NCI-H524 (cell line): ENCODE measurements at regions not wholly inside any gene's neighbourhood (a gene's known extent, or its start where the extent isn't known, plus 50 kb on each side); places are given as distances from the start of the nearest gene placed in this dataset.
A peak's percentile ranks its signal among the peaks of the same experiment; 100 is the strongest.
"Not testable (repeated sequence)": the region's sequence is repeated elsewhere in the genome, so short reads cannot be mapped to it uniquely, and the experiment has no call there.

Source experiments
- DNase-seq, 2 experiments: peaks; one replicate each; lab custom pipeline; 2025; lab: John Stamatoyannopoulos, UW

DNA sequence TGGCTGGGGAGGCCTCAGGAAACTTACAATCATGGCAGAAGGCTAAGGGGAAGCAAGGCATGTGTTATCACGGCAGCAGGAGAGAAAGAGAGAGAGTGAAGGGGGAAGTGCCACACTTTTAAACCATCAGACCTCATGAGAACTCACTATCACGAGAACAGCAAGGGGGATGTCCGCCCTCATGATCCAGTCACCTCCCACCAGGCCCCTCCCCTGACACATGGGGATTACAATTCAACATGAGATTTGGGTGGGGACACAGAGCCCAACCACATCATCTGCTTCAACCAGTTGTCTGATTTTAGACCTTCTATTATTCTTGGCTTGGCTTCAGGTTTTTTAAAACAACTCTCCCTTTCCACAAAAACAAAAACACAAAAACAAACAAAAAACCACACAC, 93.7 kb upstream of the BASP1 start:
- not testable (repeated sequence) for DNase-seq

DNA sequence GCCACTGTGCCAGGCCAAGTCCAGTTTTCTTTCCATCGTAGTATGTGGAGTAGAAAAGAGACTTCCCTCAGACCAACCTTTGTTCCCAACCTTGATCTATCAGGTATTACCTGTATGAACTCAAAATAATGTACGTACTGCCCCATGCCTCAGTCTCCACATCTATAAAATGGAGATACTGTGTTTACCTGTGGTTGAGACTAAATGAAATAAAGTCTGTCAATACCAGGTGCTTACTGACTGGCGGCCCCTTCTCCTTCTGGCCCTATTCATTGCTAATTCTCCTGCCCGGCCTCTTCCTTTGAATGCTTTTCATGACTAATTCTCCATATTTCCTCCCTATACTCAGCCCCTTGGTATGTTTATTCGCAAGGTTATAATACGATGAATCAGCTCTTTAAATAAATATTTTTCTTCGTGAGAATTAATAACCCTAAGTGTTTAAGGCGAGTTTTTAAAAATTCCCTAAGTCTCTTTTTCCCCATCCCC, 89.6 kb upstream of the BASP1 start:
- no peak for DNase-seq

GRCh38 chr5:17129093-17129849, 88.2 kb upstream of the BASP1 start:
- DNase-seq: no peak

- DNase-seq: not testable (repeated sequence)
These were observed 87.1 kb upstream of the BASP1 start for GRCh38 chr5:17130302-17130701.

- peak; percentile 37 to 49 for DNase-seq
These were observed 84.9 kb upstream of the BASP1 start for GRCh38 chr5:17132444-17133083.

DNA sequence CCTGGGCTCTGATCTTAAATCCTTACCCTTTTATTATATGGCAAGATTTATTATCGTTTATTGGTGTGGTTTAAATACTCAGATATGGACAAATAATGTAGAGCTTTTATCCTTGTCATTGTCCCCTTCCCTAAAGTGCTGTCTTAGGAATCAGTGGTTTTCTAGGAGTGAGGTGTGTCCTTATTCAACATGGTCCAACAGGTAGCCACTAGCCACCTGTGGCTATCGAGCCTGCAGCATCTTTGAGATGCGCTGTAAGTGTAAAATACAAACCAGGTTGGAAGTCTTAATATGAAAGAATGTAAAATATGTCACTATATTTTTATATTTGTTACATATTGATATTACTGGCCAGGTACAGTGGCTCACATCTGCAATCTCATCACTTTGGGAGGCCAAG, 82.4 kb upstream of the BASP1 start:
- no peak for DNase-seq

- no peak for DNase-seq
These were observed 74.1 kb upstream of the BASP1 start for GRCh38 chr5:17143335-17143734.

DNA sequence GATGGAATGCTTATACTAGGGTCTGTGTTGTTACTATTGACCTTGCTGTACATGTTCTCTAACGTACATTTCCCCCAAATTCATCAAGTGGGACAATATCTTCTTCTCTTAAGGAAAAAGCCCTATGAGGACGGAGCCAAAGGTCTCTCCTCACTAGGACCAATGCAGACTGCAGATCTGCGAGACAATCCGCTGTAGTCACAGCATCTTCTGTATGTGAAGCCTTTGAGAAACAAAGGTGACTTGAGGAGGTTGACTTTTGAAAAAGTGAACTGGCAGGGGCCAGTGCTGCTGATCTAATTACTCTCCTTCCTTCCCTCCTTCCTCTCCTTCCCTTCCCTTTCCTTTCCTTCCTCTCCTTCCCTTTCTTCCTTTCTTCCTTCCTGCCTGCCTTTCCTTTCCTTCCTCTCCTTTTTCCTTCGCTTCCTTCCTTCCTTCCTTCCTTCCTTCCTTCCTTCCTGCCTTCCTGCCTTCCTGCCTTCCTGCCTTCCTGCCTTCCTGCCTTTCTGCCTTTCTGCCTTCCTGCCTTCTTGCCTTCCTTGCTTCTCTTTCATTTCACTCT, 71.1 kb upstream of the BASP1 start:
- DNase-seq: no peak

DNA sequence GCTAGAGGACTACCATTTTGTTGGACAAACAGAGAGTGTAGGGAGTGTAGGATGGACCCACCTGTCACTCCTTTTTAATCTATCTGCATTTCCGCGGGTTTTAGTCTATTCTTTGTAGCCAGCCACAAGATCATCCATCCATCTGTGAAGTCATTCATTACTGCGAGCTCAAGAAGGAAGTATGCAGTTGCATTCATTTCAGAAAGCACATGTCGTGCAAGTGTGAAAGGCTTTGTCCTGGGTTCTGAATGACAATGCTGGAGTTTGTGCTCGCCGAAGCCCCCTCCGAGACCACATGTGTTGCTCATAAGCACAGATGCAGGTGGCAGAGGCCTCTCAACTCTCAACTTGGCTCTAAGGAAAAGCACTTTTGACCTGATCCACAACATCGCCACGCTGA, 70.3 kb upstream of the BASP1 start:
- DNase-seq: no peak

GRCh38 chr5:17147617-17148016, 69.8 kb upstream of the BASP1 start:
- DNase-seq: no peak

DNA sequence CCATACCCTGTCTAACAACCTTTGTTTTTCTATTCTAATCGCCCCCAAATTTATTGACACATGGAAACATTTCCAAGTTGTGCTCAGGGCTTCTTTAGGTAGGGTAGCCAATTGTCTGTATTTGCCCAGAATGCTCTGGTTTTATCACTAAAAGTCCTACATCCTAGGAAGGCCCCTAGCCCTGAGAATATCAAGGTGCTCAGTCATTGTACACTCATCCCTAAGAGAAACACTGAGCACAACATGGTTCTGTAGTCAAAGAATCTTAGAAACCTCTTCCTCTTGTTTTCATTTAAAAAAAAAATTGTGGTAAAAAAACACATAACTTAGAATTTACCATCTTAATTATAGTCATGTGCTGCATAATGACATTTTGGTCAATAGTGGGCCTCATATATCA, 69.0 kb upstream of the BASP1 start:
- DNase-seq: no peak

DNA sequence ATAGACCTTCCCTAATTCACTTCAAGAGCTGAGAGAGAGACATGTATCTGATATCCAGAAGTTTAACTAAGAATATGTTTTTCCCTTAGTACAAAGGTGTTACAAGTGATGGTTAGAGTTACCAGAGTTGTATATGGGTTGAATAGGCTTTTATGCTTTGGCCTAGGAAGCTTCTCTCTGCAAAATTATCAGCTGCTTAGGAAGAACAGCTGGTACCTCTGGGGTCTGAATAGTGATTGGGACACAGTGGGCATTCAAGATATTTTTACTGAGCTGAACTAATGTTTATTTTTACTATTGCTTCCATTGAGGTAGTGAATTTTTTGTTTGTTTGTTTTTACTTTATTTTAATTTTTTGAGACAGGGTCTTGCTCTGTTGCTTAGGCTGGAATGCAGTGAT, 67.6 kb upstream of the BASP1 start:
- no peak for DNase-seq

DNA sequence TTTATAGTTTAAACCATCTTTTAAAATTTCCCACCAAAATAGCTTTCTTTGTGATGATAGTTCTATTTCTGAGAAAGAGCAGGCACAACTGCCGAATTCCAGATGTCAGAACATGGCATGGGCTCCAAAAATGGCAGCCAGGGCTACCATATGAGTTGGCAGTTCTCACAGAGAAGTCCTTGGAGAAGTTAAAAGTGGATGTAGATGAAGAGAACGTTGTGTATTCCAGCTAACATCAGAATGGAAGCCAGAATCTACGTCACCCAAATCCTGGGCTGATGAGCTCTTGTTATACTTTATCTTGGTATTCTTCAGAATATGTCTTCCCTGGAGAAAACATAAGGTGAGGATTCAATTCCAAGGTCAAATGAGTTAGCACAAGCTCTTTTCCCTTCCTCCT, 66.9 kb upstream of the BASP1 start:
- DNase-seq: no peak

GRCh38 chr5:17151686-17152085, 65.7 kb upstream of the BASP1 start:
- no peak for DNase-seq

DNA sequence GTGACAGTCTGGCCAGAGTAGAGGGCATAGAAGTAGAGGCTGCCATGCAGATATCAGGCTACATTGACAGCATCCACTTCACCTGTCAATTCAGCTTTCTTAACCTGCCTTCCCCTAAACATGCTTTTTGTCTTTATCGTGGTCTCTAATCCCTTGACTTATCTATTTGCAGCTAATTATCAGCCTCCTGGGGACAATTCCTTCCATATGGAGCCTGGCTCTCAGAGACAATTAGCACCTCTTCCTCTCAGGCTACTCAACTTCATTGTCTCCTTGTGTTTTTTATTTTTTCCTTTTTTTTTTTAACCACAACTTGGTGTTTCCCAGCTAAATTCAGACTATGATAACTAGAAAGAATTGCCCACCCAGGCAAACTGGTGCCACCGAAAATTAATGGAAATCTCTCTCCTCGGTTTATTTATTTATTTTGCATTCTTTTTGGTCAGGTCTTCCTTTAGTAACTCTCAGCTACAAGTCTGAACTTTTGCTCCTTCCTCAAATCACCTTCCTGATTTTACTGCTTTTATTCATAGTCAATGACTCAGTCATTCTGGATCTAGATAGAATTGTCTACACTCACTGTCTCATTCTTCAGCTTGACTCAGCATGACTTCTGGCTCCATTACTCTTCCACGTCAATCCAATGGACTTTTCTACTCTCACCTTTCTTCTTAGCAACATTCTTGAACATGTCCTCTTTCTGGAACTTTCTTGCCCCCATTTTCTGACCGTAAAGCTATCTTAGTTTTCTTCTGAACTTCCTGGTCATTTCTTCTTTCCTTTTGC, 63.0 kb upstream of the BASP1 start:
- DNase-seq: peak; percentile 68 to 79

- DNase-seq: peak; percentile 11 to 29
These were observed 61.0 kb upstream of the BASP1 start for GRCh38 chr5:17156463-17156862.

DNA sequence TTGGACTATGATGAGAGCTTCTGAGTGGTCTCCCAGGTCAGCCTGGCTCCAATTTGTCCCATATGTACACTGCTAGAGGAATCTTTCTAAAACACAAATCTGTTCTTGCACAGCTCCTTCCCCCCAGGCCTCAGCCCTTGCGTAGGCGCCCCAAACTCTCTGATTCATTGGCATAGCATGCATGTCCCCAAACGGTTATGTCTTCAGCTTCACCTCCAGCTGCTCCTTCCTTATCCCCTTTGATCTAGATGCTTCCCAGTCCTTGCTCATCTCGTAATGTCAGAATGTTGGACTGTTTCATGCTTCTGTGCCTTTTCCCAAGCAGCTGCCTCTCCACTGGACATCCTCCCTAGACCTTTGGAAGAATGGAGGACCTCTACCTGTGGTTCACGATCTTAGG, 60.1 kb upstream of the BASP1 start:
- DNase-seq: no peak

- DNase-seq: no peak
These were observed 59.4 kb upstream of the BASP1 start for GRCh38 chr5:17157916-17158529.

- no peak for DNase-seq
These were observed 56.7 kb upstream of the BASP1 start for GRCh38 chr5:17160756-17161040.

DNA sequence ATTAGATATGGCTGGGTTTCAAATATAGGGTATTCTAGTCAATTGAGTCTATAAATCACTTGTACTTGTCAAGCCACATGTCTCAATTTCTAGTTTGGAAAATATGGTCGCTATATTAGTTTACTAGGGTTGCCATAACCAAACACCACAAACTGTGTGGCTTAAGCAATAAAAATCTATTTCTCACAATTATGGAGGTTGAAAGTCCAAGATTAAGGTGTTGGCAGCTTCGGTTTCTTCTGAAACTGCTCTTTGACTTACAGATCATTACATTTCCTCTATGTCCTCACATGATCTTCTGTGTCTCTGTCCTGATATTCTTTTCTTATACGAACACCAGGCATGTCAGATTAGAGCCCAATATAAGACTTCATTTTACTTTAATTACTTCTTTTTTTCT, 55.8 kb upstream of the BASP1 start:
- DNase-seq: no peak

DNA sequence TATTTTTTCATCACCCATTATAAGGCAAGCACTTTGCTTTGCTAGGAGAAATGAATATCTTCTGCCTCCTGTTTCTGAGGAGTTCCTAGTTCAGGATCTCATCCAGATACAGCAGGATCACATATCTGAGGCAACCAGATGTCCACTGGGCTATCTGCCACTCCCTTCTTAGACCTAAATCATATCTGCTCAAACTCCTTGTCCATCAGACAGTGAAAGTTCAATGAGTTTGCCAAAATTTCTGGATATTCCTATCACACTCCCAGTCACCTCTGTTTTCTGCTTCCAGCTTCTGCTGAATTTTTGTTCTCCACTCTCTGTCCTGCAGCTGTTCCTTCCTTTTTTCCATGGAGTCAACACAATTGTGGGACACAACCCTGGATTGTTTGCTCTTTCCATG, 54.2 kb upstream of the BASP1 start:
- DNase-seq: no peak

GRCh38 chr5:17167171-17167891, 50.1 kb upstream of the BASP1 start:
- DNase-seq: no peak
